Stimulated activated CD4-positive, alpha-beta T cell treated with anti-CD3 and anti-CD28 coated beads, TNF-alpha, amount 100 ng/mL, for 4 hours (primary cell): ENCODE measurements at regions not wholly inside any gene's neighbourhood (a gene's known extent, or its start where the extent isn't known, plus 50 kb on each side); places are given as distances from the start of the nearest gene placed in this dataset.

ENCODE experiments used
- DNase-seq, 3 experiments: peaks; one replicate each; pipeline ENCODE4 v3.0.0-alpha.2; 2020; ENCODE audit warnings: low read depth in 3 of 3

GRCh38 chr6:98136333-98136732, 698.0 kb upstream of the POU3F2 start:
- DNase-seq, result no peak

- DNase-seq, result no peak
Measured at GRCh38 chr6:98137391-98137790, 697.0 kb upstream of the POU3F2 start.

- DNase-seq, result no peak
Measured at GRCh38 chr6:98142839-98143238, 691.5 kb upstream of the POU3F2 start.

DNA sequence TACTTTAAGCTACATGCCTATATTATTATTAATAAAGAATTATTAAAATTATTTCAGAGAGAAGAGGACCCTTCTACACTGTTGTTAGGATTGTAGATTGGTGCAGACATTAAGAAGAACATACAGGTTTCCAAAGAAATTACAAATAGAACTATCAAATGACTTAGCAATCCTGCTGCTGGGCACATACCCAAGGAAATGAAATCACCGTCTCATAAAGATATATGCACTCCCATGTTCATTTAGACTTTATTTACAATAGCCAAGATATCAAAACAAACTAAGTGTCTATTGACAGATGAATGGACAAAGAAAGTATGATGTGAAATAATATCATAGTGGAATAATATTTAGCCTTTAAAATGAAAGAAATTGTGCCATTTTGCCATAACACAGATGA, 687.7 kb upstream of the POU3F2 start:
- DNase-seq, result no peak

- DNase-seq, result no peak
Measured at GRCh38 chr6:98156580-98156979, 677.8 kb upstream of the POU3F2 start.

GRCh38 chr6:98179606-98180005, 654.8 kb upstream of the POU3F2 start:
- no peak for DNase-seq

DNA sequence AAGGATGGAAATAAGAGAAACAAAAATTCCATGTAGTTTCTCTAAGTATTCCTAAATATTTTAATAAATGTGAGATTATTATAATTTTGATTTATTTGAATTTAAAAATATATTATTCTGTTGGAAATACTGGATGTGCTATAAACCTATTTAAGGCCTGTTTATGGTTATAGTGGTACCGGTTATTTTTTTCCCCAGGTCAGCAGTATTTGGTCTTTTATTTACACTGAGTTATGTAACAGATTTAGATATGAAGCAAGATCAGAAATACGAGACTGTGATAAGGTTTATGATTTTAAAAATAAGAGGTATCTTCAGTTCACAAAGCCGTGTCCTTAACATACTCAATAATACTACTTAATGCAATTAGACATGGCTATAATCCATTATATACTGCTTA, 634.3 kb upstream of the POU3F2 start:
- DNase-seq, result no peak

DNA sequence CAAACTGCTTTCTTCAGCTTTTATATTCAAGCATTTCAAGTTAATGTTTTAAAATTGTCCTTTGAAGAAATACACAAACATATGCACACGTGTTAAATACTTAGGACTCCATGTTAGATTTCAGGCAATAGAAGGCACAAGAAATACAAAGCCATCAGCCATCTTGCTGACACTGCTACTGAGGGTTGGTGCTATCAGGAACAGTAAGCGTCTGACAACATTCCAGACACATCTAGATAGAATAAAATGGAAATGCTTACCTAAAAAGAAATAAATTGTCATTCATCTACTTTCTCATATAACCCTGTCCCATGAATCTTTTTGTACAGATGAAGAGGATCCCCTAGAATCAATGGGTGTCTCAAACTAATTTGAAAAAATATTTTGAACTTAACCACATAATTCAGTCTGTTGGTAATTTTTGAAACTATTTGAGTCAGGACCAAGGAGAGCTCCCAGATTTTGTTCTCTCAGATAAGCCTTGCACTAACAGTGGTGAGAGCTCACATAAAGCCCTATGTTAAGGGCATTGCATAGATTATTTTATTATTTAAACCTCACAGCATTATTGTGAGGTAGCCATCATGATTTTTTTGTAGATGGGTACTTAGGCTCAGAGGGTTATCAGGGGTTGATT, 631.1 kb upstream of the POU3F2 start:
- no peak for DNase-seq

- no peak for DNase-seq
Measured at GRCh38 chr6:98212468-98212867, 621.9 kb upstream of the POU3F2 start.

DNA sequence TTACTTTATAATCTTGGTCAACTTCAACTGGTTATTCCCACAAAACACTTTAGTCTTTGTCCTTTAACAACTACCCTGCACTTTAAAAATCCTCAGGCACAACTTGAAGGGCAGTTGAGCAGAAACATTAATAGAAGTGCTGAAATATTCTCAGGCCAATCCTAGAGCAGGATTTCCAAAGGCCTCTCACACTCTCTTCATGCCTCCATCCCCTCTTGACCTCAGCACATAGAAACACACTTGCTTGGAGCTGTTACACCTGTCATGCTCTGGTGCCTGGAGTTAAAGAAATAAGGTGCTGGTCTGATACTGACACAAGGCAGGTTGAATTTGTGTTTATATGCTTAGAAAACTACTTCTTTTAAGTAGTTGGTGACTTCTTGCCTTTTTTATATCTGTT, 618.8 kb upstream of the POU3F2 start:
- DNase-seq, result no peak

DNA sequence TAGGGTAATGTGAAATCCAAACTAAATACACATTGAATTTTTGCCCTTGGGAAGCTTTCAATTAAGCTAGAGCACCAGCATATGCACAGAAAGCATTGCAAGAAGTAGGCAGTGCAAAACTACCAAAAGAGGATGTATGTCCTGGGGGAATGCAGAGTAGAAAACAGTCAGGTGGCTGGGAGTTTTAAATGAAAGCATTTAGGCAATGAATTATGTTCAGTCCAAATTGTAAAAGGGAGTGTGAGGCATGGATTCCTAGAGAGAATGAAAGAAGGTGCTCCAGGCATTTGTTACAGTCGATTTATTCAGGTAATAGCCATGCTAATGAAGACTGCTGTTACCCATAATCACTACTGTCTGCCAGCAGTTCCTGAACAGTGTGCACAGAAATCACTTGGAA, 604.1 kb upstream of the POU3F2 start:
- DNase-seq, result no peak

DNA sequence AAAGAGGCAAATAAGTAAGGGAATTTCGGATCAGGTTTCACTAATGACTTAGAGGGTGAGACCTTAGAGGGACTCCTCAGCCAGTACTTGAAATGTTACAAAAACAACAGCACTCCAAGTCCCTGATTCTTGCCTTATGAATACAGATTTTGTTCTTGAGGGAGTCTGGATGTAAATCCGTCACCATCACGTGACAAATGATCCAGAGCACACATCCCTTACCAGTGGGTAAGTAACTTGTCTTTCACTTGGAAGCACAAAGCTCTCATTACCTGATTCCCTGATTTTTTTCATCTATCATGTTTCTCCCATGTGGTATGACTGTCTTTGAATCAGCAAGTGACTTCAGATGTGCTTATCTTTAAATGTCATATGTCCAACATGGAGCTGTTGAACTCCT, 595.3 kb upstream of the POU3F2 start:
- no peak for DNase-seq

GRCh38 chr6:98241630-98242029, 592.7 kb upstream of the POU3F2 start:
- DNase-seq, result no peak

GRCh38 chr6:98254624-98255023, 579.8 kb upstream of the POU3F2 start:
- DNase-seq, result no peak

GRCh38 chr6:98260382-98260781, 574.0 kb upstream of the POU3F2 start:
- DNase-seq, result no peak

DNA sequence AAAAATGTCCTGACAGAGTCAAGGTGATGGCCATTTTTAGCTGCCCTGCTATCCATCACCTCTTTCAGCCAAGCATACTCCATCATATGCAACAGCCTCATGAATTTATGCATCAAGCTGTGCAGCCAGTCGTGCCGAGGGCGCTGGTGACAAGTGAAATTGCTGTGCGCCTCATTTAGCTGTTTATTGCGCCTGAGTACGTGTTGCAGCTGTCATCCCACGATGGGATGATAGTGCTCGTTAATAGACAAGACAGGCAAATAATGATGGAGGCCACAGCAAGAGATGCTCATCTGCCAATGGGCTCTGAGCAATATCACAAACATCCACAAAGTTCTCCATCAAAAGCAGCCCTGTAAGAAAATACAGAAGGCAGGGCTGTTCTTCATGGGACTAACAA, 562.3 kb upstream of the POU3F2 start:
- no peak for DNase-seq

DNA sequence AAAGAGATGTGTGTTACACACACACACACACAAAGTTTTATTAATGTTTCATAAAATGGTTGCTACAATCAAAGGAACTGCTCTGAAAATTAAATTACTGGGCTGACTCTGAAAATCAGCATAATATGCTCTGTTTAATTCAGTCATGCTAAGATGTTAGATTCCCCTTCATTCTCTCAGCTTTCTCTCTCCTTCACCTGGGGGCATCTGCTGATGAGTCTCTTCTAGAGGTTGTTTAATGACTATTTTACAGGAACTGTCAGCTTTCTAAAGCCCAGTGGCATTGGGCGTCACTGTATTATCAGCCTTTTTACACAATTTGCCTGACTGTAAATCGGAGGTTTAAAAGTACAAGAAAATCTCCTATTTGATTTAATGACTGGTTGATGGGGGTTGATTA, 559.7 kb upstream of the POU3F2 start:
- DNase-seq, result no peak

- DNase-seq, result no peak
Measured at GRCh38 chr6:98280492-98280891, 553.9 kb upstream of the POU3F2 start.

DNA sequence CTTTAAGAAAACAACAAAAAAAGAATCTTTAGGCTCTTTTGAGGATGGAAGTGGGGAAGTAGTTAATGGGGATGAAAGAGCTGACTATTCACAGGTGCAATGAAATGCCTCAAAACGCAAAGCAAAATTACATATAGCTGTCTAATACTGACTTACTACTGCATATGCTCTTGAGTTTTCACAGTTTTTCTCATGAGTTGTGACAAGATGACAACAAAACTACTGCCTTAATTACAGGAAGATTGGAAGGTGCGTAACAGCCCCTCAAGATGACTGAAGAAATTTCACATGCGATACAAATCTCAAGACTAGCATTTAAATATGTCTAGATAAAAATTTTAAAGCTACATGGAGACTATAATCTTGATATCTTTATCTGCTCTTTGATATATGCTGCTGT, 547.8 kb upstream of the POU3F2 start:
- no peak for DNase-seq

DNA sequence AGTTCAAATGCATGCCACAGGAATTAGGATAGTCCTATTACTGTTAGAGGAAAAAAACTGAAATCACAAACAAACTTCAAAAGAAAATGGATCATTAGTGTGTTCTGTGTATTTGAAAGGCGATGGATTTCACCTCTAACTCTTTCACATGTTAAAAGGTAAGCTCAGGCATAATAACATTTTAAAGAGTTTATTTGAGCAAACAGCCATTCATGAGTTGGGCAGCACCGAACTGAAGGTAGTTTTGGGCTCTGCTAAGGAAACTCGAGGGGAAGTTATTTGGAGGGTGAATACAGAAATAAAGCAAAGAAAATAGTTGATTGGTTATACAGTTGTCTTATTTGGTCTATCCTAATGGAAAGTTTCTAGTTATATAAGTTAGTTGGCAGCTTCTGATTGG, 546.5 kb upstream of the POU3F2 start:
- DNase-seq, result no peak

- no peak for DNase-seq
Measured at GRCh38 chr6:98292810-98293209, 541.6 kb upstream of the POU3F2 start.

DNA sequence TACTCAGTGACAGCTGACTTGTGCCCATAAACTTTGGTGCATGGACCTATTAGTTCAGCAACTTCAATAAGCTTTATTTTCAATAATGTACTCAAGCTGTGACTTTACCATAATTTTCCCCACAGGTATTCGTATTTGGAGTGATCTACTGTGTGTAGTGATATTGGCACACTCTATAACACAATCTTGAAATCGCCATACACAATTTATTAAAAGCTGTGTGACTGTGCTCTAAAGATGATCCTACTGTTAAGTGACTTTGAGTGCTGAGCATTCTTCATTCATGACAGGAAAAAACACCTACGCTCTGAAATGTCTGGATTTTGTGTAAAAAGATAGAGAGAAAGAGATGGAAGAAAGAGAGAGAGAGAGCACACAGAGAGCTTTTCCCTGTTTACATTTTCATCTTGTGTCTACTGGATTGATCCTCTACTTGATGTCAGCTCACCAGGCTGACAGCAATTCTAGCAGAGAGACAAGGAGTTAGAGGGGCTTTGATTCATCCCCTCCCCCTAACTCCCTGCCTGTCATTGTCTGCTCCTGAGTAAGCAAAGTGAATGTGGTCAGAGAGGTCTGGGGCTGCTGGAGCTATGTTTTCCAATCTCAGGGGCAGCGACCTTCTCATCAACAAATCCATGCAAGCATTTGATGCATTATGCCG, 538.7 kb upstream of the POU3F2 start:
- DNase-seq, result no peak

DNA sequence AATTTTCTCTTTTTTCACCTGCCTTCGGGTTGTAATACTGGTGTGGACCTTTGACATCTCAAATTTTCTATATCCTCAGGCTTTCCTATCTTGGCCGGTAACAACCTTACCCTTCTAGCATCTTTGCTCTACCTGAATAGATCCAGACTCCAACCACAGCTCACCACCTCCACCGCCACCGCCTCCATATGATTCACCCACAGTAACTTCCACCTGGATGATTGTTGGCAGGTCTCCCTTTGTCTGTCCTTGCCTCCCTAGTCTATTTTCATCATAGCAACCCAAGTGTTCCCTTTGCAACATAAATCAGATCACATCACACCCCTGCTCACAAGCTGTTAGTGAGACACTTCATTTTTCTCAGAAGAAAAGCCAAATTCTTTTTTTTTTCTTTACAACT, 525.8 kb upstream of the POU3F2 start:
- no peak for DNase-seq

- no peak for DNase-seq
Measured at GRCh38 chr6:98310443-98310842, 523.9 kb upstream of the POU3F2 start.
